GM06990 (cell line): ENCODE measurements at regions not wholly inside any gene's neighbourhood (a gene's known extent, or its start where the extent isn't known, plus 50 kb on each side); places are given as distances from the start of the nearest gene placed in this dataset.

Experiments used
- DNase-seq: peaks from one replicate; pipeline ENCODE4 v3.0.0-alpha.2; 2011; ENCODE audit not compliant: insufficient read length; ENCODE audit errors: extremely low read depth
- H3K27me3 ChIP-seq: replicated peaks from 2 replicates; pipeline ENCODE4 v1.6.0; 2011; ENCODE audit warnings: low read length; ENCODE audit not compliant: control insufficient read depth, insufficient read depth
- H3K36me3 ChIP-seq: 2 replicates; pipeline ENCODE4 v1.5.1; 2011; ENCODE audit warnings: low read length; ENCODE audit not compliant: control insufficient read depth, insufficient read depth
- H3K4me3 ChIP-seq: replicated peaks from 2 replicates; pipeline ENCODE4 v1.5.1; 2011; ENCODE audit warnings: low read depth, mild to moderate bottlenecking, control low read depth, low read length
- TF ChIP-seq, protein P1 (sequence below): IDR thresholded peaks from 2 replicates; pipeline ENCODE4 v1.5.1; 2011; ENCODE audit warnings: low read length, control low read depth, mild to moderate bottlenecking, inconsistent platforms; ENCODE audit not compliant: insufficient read depth, poor library complexity, severe bottlenecking

DNA sequence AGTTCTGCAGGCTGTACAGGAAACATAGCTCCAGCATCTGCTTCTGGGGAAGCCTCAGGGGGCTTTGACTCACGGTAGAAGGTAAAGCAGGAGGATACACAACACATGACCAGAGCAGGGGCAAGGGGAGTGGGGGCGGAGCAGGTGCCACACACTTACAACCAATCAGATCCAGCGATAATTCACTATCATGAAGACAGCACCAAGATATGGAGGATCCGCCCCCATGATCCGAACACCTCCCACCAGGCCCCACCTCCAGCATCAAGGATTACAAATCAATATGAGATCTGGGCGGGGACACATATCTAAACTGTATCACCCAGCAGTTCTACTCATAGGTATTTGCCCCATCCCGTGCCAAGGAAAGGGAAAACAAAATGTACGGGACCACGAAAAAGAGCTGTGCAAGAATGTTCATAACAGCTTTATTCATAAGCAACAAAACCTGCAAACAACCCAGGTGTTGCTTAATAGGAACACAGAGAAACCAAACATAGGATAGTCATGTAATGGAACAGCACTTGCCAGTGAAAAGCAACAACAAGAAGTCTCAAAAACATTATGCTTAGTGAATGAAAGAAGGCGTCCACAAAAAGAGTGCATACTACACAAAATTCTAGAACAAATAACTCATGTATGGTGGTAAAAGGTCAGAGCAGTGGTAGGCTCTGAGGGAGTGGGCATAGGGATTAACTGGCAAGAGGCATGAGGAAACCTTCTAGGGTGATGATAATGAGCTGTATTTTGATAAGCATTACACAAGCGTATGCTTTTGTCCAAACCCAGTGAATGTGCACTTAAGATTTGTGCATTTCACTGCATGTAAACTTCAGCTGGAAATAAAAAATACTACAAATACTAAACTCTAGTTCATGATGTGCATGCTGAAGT, 130.9 kb upstream of the FAM9B start:
- DNase-seq = no peak
- TF ChIP-seq, protein P1, sequence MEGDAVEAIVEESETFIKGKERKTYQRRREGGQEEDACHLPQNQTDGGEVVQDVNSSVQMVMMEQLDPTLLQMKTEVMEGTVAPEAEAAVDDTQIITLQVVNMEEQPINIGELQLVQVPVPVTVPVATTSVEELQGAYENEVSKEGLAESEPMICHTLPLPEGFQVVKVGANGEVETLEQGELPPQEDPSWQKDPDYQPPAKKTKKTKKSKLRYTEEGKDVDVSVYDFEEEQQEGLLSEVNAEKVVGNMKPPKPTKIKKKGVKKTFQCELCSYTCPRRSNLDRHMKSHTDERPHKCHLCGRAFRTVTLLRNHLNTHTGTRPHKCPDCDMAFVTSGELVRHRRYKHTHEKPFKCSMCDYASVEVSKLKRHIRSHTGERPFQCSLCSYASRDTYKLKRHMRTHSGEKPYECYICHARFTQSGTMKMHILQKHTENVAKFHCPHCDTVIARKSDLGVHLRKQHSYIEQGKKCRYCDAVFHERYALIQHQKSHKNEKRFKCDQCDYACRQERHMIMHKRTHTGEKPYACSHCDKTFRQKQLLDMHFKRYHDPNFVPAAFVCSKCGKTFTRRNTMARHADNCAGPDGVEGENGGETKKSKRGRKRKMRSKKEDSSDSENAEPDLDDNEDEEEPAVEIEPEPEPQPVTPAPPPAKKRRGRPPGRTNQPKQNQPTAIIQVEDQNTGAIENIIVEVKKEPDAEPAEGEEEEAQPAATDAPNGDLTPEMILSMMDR = no peak
- Histone ChIP-seq H3K36me3 (no peaks in the 10 kb centered on the region), H3K4me3 (no peak overlapping the region), H3K27me3 (no peaks in the 10 kb centered on the region)

DNA sequence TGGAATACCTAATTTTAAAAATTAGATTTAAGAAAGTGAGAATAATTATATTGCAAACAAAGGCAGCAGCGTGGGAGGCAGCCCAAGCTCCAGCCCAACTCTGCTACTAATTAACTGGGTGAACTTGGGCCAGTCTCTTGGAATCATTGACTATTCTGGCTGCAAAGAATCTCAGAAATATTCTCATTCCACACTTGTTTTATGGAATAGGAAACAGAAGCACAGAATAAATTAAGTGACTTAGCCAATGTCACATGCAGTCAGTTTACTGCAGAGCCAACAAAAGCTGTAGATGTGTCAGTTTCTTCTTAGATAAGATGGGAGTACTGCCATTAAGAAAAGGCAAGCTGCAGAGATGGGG, 132.6 kb upstream of the FAM9B start:
- H3K27me3 ChIP-seq = no peaks in the 10 kb centered on the region
- TF ChIP-seq, protein P1 = no peak
- H3K36me3 ChIP-seq = no peaks in the 10 kb centered on the region
- no peak overlapping the region for H3K4me3 ChIP-seq
- DNase-seq = no peak

DNA sequence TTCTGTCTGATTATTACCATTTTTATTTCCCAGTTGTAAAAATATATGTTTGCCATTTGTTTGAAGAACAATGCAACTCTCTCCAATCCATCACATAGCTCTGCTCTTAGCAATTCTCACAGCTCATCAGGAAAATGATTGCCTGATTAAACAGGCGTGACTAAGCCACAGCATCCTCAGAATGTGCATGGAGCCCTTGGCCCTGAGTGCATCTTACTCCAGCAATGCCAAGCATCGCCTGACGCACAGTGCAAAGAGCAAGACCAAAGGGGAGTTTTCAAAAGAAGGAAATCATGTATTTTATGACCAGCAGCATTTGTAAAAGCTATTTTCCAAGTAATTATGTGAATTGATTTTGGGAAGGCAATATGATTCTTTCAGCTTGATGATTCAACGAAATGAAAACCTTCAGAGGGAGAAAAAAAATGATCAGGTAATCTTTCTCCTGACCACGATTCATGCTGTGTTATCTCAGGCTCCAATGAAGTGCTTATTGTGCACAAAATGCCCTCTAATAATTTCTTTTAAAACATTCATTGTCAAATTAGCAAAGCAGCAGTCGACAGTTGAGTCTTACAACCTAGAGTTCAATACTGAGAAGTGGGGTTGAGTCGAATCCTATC, 138.0 kb upstream of the FAM9B start:
- H3K27me3 ChIP-seq = no peaks in the 10 kb centered on the region
- DNase-seq = no peak
- TF ChIP-seq, protein P1 = no peak

DNA sequence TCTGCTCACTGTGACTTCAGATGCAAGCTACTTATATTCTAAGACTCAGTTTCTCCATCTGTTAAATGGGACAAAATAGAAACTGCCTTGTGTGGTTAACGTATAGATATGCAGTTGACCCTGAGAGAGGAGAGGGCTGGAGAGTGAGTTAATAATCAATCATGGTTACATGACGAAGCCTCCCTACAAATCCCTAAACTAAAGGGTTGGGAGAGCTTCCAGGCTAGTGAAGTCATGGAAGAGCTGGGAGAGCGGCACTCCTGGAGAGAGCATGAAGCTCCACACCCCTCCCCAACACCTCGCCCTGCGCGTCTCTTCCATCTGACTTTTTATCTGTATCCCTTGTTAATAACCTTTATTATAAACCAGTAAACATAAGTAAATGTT, 138.5 kb upstream of the FAM9B start:
- TF ChIP-seq, protein P1 = no peak
- H3K27me3 ChIP-seq = no peaks in the 10 kb centered on the region
- DNase-seq = no peak
- H3K4me3 ChIP-seq = no peak overlapping the region
- H3K36me3 ChIP-seq = no peaks in the 10 kb centered on the region

More for the DNA sequence above, 138.0 kb upstream of the FAM9B start:
- no peak overlapping the region for H3K4me3 ChIP-seq
- no peaks in the 10 kb centered on the region for H3K36me3 ChIP-seq

DNA sequence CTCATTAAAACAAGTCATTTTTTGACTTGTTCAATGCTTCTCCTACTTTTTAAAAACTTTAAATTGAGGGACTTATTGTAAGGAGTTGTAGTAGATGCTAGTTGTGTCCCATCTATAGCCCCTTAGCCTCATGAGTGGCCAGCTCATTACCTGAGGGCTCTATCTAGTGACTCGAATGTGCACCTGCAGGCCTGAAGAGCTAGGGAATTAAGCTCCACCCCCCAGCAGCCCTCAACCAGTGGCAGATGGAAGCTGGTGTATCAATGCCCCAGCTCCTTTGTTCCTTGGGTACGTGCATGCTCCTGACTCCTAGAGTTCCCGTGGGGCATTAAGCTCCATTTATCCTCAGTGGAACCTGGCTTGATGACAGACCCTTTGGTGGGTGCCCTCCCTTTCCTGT, 146.7 kb upstream of the FAM9B start:
- TF ChIP-seq, protein P1 = no peak
- Histone ChIP-seq H3K4me3 (no peak overlapping the region), H3K36me3 (no peaks in the 10 kb centered on the region), H3K27me3 (no peaks in the 10 kb centered on the region)
- no peak for DNase-seq
